HG03060 (cell line): ENCODE measurements at regions not wholly inside any gene's neighbourhood (a gene's known extent, or its start where the extent isn't known, plus 50 kb on each side); places are given as distances from the start of the nearest gene placed in this dataset.
A peak's percentile ranks its signal among the peaks of the same experiment; 100 is the strongest.
"Not testable (repeated sequence)": the region's sequence is repeated elsewhere in the genome, so short reads cannot be mapped to it uniquely, and the experiment has no call there.

ENCODE experiments used
- ATAC-seq: cut with Tn5 transposase; IDR thresholded peaks from one replicate; pipeline ENCODE4 v1.9.1; 2021; ENCODE audit warnings: low read depth, moderate number of reproducible peaks; ENCODE audit not compliant: unreplicated experiment

DNA sequence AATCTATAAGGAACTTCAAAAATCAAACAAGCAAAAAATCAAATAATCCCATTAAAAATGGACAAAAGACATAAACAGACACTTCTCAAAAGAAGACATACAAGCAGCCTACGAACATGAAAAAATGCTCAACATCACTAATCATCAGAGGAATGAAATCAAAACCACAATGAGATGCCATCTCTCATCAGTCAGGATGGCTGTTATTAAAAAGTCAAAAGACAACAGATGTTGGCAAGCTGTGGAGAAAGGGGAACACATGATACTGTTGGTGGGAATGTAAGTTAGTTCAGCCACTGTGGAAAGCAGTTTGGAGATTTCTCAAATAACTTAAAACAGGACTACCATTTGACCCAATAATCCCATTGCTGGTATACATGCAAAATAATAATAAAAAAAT is 226.4 kb downstream of the S1PR1 start:
- ATAC-seq: no peak

DNA sequence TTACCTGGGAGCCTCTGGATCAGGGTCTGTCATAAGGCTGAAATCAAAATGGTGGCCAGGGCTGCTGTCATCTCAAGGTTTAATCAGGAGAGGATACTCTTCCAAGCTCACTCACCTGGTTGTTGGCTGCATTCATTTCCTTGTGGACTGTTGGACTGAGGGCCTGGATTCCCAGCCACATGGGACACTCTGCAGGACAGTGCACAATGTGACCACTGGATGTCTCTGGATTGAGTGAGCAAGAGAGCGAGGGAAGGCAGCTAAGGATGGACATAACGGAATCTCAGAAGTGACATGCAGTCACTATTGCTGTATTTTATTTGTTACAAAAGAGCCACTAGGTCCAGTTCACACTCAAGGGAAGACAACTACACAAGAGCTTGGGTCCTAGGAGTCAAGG is 229.1 kb downstream of the S1PR1 start:
- ATAC-seq: no peak

DNA sequence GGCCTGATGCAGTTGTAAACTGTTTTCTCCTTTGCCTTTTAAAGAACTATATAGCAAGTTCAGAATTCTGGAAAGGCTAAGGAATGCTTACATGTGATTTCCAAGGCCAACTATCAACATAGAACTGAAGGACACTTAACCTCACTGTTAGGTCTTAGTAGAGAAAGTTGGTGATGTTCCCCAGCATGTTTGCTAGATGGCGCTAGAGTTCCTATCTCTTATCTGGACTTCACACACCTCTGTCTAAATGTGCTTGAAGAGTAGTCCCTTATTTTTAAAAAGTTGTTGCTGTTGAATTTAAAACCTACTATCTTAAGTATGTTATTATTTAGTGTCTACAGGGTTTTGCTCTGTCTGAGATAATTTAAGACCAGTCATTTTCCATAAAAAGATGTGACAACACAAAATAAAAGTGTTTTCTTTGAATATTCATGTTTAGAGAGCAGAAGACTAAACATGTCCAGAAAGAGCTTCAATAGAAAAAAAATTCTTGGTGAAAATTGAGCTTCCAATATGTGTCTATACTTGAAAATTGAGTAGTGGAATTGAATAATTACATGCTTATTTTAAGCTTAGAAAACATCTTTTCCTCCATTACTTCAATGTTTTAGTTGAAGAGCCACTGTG is 237.3 kb downstream of the S1PR1 start:
- peak; percentile 54 for ATAC-seq

DNA sequence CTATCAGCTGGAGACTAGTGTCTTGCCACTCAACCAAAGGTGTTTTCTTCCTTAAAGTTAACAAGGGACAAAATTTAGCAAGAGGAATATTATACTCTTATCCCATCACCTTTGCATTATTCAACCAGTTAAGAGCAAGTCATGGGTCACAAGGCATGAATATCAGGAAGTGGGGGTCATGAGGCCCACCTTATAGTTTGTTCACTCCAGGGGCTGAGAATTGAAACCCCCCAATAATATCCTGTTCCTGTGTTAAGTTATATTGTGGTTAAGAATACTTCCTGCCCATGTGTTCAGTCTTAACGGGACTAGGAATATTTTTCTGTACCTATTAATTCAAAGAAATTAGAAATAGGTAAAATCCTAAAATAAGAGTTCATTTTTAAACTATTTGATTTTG is 239.7 kb downstream of the S1PR1 start:
- no peak for ATAC-seq

DNA sequence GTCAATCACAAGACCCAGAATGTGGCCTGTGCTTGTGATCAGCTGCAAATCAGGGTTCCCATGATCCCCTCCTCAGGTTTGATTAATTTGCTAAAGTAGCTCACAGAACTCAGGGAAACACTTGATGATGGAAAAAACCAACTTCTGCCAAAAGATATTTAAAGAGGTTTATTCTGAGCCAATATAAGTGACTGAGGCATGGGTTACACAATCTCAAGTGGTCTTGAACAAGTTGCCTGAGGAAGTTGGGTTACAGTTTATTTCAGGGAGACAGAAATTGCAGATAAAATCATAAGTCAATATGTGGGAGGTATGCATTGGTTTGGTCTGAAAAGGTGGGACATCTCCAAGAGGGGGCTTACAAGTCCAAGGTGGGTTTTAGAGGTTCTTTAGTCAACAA is 243.1 kb downstream of the S1PR1 start:
- no peak for ATAC-seq

DNA sequence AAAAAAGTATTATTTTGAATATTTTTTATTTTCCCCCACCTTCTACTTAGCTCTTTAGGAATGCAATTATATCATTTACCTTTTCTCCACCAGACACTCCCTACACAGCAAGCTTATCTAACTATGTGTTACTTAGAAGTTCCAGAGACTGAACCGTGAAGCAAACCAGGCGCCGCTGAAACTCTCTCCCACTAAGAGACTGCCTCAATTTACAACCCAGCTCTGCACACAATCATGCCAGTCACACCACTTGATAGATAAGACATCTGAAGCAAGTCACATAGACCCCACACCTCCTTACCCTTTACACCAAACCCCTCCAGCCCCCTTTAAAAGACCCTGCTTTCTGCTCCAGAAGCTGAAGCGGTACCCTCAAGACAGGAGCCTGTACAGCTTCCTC is 245.5 kb downstream of the S1PR1 start:
- ATAC-seq: no peak

DNA sequence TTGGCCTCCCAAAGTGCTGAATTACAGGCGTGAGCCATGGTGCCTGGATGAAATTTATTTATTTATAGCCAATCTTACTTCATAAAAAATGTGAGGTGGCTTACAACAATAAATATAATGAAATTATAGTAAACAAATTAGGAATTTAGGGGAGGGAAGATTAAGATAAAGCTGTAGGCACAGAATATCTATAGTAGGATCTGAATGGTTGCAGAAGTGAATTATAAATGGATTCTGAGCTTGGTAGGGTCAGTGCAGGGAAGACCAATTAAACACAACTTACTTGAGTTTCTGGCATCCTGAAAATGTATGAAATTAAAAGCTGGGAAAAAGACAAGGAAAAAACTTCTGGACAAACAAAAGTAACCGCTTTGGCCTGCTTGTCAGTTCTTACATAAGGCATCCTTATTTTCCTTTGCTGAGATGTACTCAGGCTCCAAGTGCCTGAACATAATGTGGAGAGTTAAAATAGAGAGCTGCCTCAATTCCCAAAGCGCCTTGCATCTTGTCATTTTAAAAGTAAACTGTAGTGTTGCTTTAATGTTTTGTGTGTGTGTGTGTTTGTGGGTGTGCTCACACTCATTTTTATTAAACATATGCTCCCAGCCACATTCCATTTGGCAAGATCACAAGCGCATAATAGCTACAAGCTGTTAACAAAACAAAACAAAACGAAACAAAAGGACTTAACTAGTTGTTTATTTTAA is 247.3 kb downstream of the S1PR1 start:
- ATAC-seq: no peak

DNA sequence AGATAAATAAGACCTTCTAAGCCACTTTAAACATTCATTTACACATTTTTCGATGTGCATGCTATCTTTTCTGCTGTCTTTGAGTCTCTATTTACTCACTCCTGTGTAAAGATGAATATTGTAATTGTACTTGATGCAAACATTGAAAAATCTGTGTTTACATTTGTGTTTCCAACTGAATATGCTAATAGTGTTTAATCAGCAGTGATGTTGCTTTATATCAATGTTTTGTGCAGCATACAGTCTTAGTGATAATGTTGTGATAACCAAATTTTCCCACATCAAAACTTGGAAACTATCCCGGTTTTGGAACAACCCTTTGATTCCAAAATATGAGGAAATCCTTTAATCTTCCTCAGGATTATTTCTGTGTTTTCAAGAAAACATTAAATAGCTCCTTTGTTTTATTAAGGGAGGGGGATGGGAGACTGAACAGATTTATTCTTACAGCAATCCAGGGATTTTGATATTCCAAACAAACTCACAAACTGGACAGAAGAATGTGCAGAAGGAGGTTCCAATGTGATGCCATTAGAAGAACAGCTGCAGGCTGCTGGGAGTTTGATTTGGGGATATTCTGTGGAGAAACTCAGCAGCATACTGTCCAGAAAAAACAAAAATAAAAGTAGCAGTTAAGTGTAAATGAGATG is 248.0 kb downstream of the S1PR1 start:
- ATAC-seq: no peak

DNA sequence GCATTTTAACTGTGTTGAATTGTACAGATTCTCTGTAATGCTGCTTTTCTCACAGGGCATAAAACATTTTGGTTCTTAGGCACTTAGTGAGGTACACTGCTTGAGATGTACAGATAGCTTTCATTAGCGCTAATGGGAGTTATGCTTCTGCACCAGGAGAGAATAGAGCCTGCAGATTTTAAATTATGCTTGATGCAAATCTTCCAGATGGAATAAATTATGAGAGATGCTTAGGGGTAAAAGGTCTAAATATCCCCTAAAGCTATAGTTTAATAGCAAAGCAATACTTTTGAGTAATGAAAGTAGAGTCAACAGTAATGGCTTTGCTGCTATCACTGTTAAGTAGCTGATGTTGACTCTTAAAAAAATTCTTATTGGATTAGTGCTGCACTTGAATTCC is 248.9 kb downstream of the S1PR1 start:
- no peak for ATAC-seq

DNA sequence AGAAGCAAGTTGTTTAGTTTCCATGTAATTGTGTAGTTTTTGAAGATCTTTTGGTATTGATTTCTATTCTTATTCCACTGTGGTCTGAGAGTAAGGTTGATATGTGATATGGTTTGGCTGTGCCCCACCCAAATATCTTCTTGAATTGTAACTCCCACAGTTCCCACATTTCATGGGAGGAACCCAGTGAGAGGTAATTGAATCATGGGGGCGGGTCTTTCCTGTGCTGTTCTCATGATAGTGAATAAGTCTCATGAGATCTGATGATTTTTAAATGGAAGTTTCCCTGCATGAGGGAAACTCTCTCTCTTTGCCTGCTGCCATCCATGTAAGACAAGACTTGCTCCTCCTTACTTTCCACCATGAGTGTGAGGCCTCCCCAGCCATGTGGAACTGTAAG is 255.3 kb downstream of the S1PR1 start:
- ATAC-seq: not testable (repeated sequence)

DNA sequence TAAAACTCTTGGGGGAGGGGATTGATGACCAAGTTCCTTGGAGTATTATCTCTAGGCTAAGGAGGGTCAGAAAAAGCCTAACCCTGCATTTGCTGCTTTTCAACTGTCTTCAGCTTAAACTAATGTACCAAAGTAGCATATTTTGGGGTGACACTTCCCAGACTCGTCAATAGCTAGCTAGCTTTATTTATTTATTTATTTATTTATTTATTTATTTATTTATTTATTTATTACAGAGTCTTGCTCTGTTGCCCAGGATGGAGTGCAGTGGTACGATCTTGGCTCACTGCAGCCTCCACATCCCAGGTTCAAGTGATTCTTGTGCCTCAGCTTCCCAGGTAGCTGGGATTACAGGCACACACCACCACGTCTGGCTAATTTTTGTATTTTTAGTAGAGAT is 257.1 kb downstream of the S1PR1 start:
- not testable (repeated sequence) for ATAC-seq

DNA sequence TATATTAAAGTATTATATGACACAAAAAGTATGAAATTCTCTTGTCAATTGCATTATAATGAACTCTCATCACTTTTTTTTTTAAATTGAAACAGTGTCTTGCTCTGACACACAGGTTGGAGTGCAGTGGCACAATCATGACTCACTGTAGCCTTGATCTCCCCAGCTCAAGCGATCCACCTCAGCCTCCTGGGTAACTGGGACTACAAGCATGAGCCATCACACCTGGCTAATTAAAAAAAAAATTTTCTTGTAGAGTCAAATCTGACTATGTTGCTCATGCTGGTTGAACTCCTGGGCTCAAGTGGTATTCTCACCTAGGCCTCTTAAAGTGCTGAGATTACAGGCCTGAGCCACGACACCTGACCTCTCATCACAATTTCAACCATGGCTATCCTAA is 259.3 kb downstream of the S1PR1 start:
- no peak for ATAC-seq

DNA sequence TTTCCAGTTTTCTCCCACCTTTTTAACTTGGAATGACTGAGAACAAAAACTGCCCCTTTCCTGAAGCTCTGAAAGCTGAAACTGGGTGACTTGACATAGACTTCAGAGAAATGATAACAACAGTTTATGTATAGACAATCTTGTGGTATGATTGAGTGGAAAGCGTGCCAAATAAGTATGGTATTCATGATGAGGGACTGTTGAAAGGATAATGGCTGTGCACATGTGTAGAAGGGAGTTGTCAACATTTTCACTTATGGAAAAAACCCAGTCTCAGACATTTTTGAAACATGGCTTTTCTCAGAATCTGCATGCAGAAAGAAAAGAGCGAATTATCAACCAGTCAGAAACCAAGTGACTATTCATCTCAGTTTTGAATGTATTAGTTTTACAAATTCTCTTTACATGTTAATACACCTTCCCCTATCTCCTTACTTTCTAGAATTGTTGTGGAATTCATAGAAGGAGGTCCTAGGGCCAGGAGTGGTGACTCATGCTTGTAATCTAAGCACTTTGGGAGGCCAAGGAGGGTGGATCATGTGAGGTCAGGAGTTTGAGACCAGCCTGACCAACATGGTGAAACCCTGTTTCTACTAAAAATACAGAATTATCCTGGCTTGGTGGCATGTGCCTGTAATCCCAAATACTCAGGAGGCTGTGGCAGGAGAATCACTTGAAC is 261.2 kb downstream of the S1PR1 start:
- ATAC-seq: no peak

DNA sequence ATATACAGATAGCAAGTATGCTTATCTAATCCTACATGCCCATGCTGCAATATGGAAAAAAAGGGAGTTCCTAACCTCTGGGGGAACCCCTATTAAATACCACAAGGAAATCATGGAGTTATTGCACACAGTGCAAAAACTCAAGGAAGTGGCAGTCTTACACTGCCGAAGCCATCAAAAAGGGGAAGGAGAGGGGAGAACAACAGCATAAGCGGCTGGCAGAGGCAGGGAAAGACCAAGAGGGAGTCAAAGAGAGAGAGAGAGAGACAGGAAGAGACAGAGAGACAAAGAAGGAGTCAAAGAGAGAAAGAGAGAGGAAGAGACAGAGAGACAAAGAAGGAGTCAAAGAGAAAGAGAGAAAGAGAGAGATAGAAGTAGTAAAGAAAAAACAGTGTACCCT is 267.3 kb downstream of the S1PR1 start:
- not testable (repeated sequence) for ATAC-seq

DNA sequence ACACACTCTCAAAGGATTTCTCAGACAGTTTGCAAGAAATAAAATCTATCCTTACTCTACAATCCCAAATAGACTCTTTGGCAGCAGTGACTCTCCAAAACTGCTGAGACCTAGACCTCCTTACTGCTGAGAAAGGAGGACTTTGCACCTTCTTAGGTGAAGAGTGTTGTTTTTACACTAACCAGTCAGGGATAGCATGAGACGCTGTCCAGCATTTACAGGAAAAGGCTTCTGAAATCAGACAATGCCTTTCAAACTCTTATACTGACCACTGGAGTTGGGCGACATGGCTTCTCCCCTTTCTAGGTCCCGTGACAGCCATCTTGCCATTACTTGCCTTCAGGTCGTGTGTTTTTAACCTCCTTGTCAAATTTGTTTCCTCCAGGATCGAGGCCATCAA is 268.4 kb downstream of the S1PR1 start:
- not testable (repeated sequence) for ATAC-seq

DNA sequence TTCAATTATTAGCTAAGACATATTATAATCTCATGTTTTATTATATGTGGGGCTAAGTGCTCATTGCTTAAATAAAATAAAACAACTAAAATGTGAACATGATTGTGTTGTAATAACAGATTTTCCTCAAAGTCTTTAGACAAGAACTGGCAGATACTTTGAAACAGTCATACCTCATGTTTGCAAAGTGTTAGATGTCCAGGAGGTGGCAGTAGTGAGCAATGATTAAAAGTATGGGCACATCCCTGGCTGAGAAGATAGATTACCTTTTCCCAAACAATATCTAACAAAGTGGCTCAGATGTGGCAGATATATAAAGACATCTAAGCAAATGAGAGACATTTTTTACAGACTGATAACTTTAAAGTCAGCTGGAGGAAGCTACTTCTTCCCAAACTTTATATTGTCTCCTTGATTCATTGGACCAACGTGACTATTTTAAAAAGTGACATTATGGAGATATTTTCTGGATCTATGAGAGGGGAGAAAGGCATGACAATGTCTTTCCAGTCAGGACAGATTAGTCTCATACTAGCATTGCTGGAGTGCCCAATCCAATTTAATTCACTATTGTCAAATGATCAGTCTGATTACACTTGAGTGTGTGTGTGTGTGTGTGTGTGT is 269.8 kb downstream of the S1PR1 start:
- ATAC-seq: no peak

DNA sequence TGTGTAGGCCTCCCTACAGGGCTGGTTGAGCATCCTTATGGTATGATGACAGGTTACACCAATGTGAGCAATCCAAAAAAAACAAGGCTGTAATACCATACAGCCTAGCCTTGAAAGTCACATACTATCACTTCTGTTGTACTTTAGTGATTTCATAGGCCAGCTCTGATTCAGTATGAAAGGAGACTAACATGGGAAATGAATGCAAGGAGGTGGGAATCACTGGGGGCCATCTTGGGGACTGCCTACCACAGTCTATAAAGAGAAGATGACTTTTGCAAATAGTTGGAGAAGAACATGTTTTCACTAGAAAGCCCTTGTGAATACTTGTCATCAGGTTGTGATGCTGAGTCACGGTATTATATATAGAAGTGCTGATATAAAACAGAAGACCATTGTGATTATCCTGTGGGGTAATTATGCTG is 270.7 kb downstream of the S1PR1 start:
- no peak for ATAC-seq

DNA sequence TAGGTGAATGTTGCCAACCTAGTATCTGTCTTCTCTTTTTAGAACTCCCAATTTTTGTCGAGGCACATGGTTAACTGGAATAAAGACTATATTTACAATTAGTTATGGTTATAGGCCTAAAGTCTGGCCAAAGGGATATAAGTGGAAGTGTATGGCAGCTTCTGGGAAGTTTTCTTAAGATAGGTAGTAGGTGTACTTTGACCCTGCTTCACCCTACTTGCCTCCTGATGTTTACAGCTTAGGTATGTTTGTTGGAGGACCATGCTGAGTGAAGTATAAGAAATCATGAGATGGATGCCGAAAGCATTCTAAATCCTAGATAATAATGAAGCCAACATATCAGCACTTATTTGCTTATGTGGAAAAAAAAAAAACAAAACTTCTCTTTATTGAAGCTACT is 272.1 kb downstream of the S1PR1 start:
- ATAC-seq: no peak

DNA sequence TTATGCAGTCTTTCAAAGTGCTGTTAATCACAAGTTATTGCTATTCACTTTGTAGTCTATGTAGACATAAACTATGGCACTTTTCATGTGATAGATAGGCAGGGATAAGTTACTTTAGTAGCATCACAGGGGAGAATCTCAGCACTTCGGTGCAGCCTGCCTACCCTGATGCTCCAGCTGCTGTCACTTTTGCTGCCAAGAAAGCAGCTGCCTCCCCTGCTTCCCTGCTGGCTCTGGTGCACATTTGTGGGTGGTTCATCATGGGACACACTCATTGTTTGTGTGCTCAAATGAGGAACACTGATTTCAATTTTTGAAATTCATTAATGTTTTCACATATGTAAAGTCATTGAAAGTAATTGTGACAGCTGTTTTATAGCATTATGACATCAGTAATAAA is 272.6 kb downstream of the S1PR1 start:
- no peak for ATAC-seq

DNA sequence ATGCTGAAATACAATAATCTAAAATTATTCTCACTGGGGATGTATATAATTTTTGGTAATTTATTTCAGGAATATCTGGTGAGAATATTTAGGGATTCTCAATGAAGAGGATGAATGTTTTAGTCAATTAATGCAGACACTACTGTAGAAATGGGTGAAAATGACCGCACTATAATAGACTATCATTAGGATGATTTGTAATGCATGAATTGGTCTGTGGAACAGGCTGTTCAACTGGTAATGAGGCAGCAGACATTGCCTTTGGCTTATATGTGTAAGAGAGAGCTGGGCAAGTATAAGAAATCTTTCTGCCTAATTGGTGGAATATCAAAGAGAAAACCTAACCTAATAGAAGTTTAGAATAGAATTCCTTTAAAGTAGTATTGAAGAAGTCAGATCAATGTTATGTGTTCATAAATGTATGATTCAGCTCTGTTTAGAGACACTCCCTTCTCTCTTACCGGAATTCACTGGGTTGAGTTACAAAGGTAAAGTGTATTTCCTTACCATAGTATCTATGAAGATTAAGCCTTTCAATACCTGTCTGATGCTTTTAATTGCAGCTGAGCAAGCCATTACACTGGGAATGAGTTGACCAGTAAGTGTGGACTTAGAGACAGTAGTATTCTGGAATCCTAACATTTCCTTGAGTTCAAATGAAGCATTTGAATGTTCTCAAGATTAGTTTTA is 274.5 kb downstream of the S1PR1 start:
- ATAC-seq: no peak
